HEK293 (cell line): ENCODE measurements at regions not wholly inside any gene's neighbourhood (a gene's known extent, or its start where the extent isn't known, plus 50 kb on each side); places are given as distances from the start of the nearest gene placed in this dataset.

Experiments used
- CTCF ChIA-PET: fragments of 350-600 bp; formaldehyde crosslinking; extraction: SDS; loops from one replicate; lab custom pipeline; 2021; ENCODE audit warnings: antibody characterized with exemption; lab: Yijun Ruan, JAX
- POLR2A ChIA-PET: fragments of 300-600 bp; formaldehyde crosslinking; extraction: SDS; loops from one replicate; lab custom pipeline; 2020; ENCODE audit warnings: antibody characterized with exemption, inconsistent platforms; lab: Yijun Ruan, JAX
- H3K27ac ChIP-seq: fragments of 200-500 bp; sonication (Bioruptor generic); 2 replicates; pipeline ENCODE4 v1.5.1; 2014; ENCODE audit warnings: low read depth, low read length, control low read depth, inconsistent platforms; ENCODE audit errors: extremely low read depth
- H3K36me3 ChIP-seq, 2 experiments: fragments of 200-500 bp in 1 of 2; sonication (Bioruptor generic) in 1 of 2; 1 replicate in 1 of 2; 2 replicates in 1 of 2; pipeline ENCODE4 v1.5.1; 2014 to 2017; ENCODE audit warnings: inconsistent platforms in 2 of 2, low read length in 2 of 2; ENCODE audit not compliant: control insufficient read depth in 2 of 2, insufficient read depth in 1 of 2
- H3K4me1 ChIP-seq: fragments of 200-500 bp; sonication (Bioruptor generic); 2 replicates; pipeline ENCODE4 v1.5.1; 2014; ENCODE audit warnings: mild to moderate bottlenecking, low read length, inconsistent platforms; ENCODE audit not compliant: control insufficient read depth, insufficient read depth
- H3K4me3 ChIP-seq: 2 replicates; pipeline ENCODE4 v1.5.1; 2011; ENCODE audit warnings: low read depth, mild to moderate bottlenecking, control low read depth, low read length, moderate library complexity
- H3K9me3 ChIP-seq: fragments of 200-500 bp; sonication (Bioruptor generic); 2 replicates; pipeline ENCODE4 v1.5.1; 2014; ENCODE audit warnings: low read depth, low read length, inconsistent platforms; ENCODE audit not compliant: control insufficient read depth, insufficient read depth
- FEZF1 ChIP-seq: fragments of 450-650 bp; formaldehyde crosslinking; IDR thresholded peaks from 2 replicates; pipeline ENCODE4 v1.5.1; 2016; ENCODE audit warnings: missing biosample characterization, missing genetic modification characterization
- GLI4 ChIP-seq: fragments of 450-650 bp; formaldehyde crosslinking; IDR thresholded peaks from 2 replicates; pipeline ENCODE4 v1.5.1; 2016; ENCODE audit warnings: missing biosample characterization, missing genetic modification characterization
- ZBTB20 ChIP-seq: fragments of 450-650 bp; formaldehyde crosslinking; IDR thresholded peaks from 2 replicates; pipeline ENCODE4 v1.5.1; 2016; ENCODE audit warnings: missing biosample characterization, missing genetic modification characterization
- ZFP3 ChIP-seq: fragments of 450-650 bp; formaldehyde crosslinking; IDR thresholded peaks from 2 replicates; pipeline ENCODE4 v1.5.1; 2016; ENCODE audit warnings: low read depth, missing biosample characterization, missing genetic modification characterization
- ZNF112 ChIP-seq: fragments of 450-650 bp; formaldehyde crosslinking; IDR thresholded peaks from 2 replicates; pipeline ENCODE4 v1.5.0; 2017; ENCODE audit warnings: missing biosample characterization, missing genetic modification characterization
- ZNF302 ChIP-seq: fragments of 450-650 bp; formaldehyde crosslinking; IDR thresholded peaks from 2 replicates; pipeline ENCODE4 v1.5.1; 2016; ENCODE audit warnings: missing biosample characterization, missing genetic modification characterization, low read depth
- ZNF311 ChIP-seq: fragments of 450-650 bp; formaldehyde crosslinking; IDR thresholded peaks from 2 replicates; pipeline ENCODE4 v1.5.1; 2017; ENCODE audit warnings: missing biosample characterization, missing genetic modification characterization, borderline replicate concordance
- ZNF37A ChIP-seq: fragments of 450-650 bp; IDR thresholded peaks from 2 replicates; pipeline ENCODE4 v1.5.1; 2018; ENCODE audit warnings: missing biosample characterization, missing genetic modification characterization
- ZNF416 ChIP-seq: fragments of 450-650 bp; formaldehyde crosslinking; IDR thresholded peaks from 2 replicates; pipeline ENCODE4 v1.5.1; 2016; ENCODE audit warnings: missing biosample characterization, missing genetic modification characterization
- ZNF433 ChIP-seq: fragments of 450-650 bp; formaldehyde crosslinking; IDR thresholded peaks from 2 replicates; pipeline ENCODE4 v1.5.1; 2016; ENCODE audit warnings: missing biosample characterization, missing genetic modification characterization, low read depth
- ZNF621 ChIP-seq: fragments of 450-650 bp; formaldehyde crosslinking; IDR thresholded peaks from 2 replicates; pipeline ENCODE4 v1.5.1; 2017; ENCODE audit warnings: missing biosample characterization, missing genetic modification characterization
- ZNF623 ChIP-seq: fragments of 450-650 bp; formaldehyde crosslinking; IDR thresholded peaks from 2 replicates; pipeline ENCODE4 v1.5.1; 2016; ENCODE audit warnings: missing biosample characterization, missing genetic modification characterization
- ZNF660 ChIP-seq: fragments of 450-650 bp; IDR thresholded peaks from 2 replicates; pipeline ENCODE4 v1.5.1; 2018; ENCODE audit warnings: missing biosample characterization, mild to moderate bottlenecking, missing genetic modification characterization
- ZNF670 ChIP-seq: fragments of 450-650 bp; formaldehyde crosslinking; IDR thresholded peaks from 2 replicates; pipeline ENCODE4 v1.5.1; 2016; ENCODE audit warnings: missing biosample characterization, missing genetic modification characterization, low read depth
- ZSCAN23 ChIP-seq: fragments of 450-650 bp; formaldehyde crosslinking; IDR thresholded peaks from 2 replicates; pipeline ENCODE4 v1.5.1; 2016; ENCODE audit warnings: missing biosample characterization, missing genetic modification characterization
- TF ChIP-seq, protein P1 (sequence below): fragments of 450-650 bp; formaldehyde crosslinking; IDR thresholded peaks from 2 replicates; pipeline ENCODE4 v1.5.1; 2016; ENCODE audit warnings: missing biosample characterization, missing genetic modification characterization
- TF ChIP-seq, protein P2 (sequence below): fragments of 450-650 bp; formaldehyde crosslinking; IDR thresholded peaks from 2 replicates; pipeline ENCODE4 v1.5.1; 2017; ENCODE audit warnings: missing biosample characterization, missing genetic modification characterization
- TF ChIP-seq, protein P3 (sequence below): fragments of 450-650 bp; IDR thresholded peaks from 2 replicates; pipeline ENCODE4 v1.5.1; 2018; ENCODE audit warnings: missing biosample characterization, missing genetic modification characterization

DNA sequence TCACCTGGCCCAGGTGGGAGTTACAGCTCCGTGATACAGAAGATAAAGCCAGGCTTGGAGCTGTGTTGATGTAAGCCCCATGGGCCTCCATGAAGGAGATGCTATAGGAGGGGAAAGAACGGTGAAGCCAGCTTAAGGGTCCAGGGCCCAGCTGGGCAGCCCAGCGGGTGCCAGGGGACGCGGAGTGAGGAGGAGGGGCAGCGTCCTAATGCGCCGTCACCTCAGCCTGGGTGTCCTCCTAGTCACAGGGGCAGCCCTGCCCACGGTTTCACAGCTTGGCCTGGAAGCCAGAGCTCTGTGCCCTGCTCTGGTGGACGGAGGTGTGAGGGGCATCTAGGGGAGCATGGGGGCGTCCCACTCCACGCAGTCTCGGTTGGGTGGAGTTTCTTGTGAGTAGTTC is 52.7 kb upstream of the TTC34 start:
- Histone ChIP-seq H3K27ac (no peak overlapping the region), H3K4me1 (no peaks in the 10 kb centered on the region), H3K4me3 (no peak overlapping the region), H3K9me3 (no peaks in the 10 kb centered on the region), H3K36me3 (no peaks in the 10 kb centered on the region)
- ChIA-PET CTCF (interaction anchor here (1.3 kb wide), 1 partner anchor 32 kb away, joined by 4 read pairs; no protein-coding TSS in a partner anchor), POLR2A (no interaction called here)
- no peak for TF ChIP-seq ZNF660
- TF ChIP-seq ZFP3 = no peak
- no peak for TF ChIP-seq ZNF621 (tag by site-specific recombination)
- TF ChIP-seq ZNF416 (tag by site-specific recombination) = no peak
- TF ChIP-seq, protein P1, sequence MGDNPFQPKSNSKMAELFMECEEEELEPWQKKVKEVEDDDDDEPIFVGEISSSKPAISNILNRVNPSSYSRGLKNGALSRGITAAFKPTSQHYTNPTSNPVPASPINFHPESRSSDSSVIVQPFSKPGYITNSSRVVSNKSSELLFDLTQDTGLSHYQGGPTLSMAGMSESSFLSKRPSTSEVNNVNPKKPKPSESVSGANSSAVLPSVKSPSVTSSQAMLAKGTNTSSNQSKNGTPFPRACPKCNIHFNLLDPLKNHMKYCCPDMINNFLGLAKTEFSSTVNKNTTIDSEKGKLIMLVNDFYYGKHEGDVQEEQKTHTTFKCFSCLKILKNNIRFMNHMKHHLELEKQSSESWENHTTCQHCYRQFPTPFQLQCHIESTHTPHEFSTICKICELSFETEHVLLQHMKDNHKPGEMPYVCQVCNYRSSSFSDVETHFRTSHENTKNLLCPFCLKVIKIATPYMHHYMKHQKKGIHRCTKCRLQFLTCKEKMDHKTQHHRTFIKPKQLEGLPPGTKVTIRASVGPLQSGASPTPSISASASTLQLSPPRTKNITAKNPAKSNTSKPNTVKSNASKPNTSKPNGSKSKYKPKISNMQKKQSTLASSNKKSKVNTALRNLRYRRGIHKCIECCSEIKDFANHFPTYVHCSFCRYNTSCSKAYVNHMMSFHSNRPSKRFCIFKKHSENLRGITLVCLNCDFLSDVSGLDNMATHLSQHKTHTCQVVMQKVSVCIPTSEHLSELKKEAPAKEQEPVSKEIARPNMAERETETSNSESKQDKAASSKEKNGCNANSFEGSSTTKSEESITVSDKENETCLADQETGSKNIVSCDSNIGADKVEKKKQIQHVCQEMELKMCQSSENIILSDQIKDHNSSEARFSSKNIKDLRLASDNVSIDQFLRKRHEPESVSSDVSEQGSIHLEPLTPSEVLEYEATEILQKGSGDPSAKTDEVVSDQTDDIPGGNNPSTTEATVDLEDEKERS (tag by site-specific recombination) = no peak

DNA sequence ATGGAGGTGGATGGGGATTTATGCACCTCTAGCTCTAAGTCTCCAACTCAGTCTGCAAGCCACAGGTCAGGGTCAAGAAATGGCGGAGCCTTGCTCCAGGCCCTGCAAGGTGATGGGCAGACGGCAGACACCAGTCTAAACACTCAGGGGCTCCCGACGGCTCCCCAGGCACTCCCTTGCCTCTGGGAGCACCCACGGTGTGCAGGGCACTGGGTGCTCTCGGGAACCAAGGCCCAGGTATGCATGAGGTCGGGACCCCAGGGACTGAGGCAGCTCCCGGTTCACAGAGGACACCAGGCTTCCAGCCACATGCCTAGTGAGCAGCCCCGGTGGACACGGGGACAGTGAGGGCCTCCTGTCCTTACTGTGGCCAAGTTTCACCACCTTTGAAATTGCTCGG is 53.1 kb upstream of the TTC34 start:
- ChIA-PET POLR2A (no interaction called here), CTCF (no interaction called here)
- Histone ChIP-seq H3K36me3 (no peaks in the 10 kb centered on the region), H3K4me3 (no peak overlapping the region), H3K9me3 (no peaks in the 10 kb centered on the region), H3K4me1 (no peaks in the 10 kb centered on the region), H3K27ac (no peak overlapping the region)
- no peak for TF ChIP-seq ZNF433 (tag by site-specific recombination)
- TF ChIP-seq ZNF112 (tag by site-specific recombination) = no peak
- TF ChIP-seq ZNF37A (tag by site-specific recombination) = no peak
- TF ChIP-seq ZSCAN23 = no peak
- TF ChIP-seq FEZF1 (tag by site-specific recombination) = no peak
- no peak for TF ChIP-seq ZBTB20
- TF ChIP-seq ZNF302 (tag by site-specific recombination) = no peak
- TF ChIP-seq, protein P2, sequence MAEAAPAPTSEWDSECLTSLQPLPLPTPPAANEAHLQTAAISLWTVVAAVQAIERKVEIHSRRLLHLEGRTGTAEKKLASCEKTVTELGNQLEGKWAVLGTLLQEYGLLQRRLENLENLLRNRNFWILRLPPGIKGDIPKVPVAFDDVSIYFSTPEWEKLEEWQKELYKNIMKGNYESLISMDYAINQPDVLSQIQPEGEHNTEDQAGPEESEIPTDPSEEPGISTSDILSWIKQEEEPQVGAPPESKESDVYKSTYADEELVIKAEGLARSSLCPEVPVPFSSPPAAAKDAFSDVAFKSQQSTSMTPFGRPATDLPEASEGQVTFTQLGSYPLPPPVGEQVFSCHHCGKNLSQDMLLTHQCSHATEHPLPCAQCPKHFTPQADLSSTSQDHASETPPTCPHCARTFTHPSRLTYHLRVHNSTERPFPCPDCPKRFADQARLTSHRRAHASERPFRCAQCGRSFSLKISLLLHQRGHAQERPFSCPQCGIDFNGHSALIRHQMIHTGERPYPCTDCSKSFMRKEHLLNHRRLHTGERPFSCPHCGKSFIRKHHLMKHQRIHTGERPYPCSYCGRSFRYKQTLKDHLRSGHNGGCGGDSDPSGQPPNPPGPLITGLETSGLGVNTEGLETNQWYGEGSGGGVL (tag by site-specific recombination) = no peak
- TF ChIP-seq, protein P3, sequence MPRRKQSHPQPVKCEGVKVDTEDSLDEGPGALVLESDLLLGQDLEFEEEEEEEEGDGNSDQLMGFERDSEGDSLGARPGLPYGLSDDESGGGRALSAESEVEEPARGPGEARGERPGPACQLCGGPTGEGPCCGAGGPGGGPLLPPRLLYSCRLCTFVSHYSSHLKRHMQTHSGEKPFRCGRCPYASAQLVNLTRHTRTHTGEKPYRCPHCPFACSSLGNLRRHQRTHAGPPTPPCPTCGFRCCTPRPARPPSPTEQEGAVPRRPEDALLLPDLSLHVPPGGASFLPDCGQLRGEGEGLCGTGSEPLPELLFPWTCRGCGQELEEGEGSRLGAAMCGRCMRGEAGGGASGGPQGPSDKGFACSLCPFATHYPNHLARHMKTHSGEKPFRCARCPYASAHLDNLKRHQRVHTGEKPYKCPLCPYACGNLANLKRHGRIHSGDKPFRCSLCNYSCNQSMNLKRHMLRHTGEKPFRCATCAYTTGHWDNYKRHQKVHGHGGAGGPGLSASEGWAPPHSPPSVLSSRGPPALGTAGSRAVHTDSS (tag by site-specific recombination) = no peak
- no peak for TF ChIP-seq ZNF670 (tag by site-specific recombination)
- TF ChIP-seq ZNF621 (tag by site-specific recombination) = no peak
- no peak for TF ChIP-seq GLI4 (tag by site-specific recombination)
- no peak for TF ChIP-seq ZNF623
- no peak for TF ChIP-seq ZNF311 (tag by site-specific recombination)
